ENCODE measurements at regions not wholly inside any gene's neighbourhood (a gene's known extent, or its start where the extent isn't known, plus 50 kb on each side); places are given as distances from the start of the nearest gene placed in this dataset.

GRCh38 chr13:54836273-54836672, 1807.7 kb downstream of the OLFM4 start:
- H3K36me3 ChIP-seq (replicated peaks; ENCODE audit: insufficient read depth, low read depth), result no peaks in the 10 kb centered on the region
- no peak for TF ChIP-seq EZH2phosphoT487 (IDR thresholded peaks at IDR 0.05; ENCODE audit: low read depth, severe bottlenecking, unreplicated experiment)
- H3K27ac ChIP-seq, result no peak overlapping the region
- H3K27me3 ChIP-seq, result no peaks in the 10 kb centered on the region
- no peak for DNase-seq (ENCODE audit: low spot score)
- H3K4me3 ChIP-seq, result no peak overlapping the region
- H3K4me1 ChIP-seq (ENCODE audit: insufficient read depth), result no peaks in the 10 kb centered on the region
- WGBS (ENCODE audit: low lambda C conversion rate, missing lambda C conversion rate), result 70% methylated on average over 4 of the region's 4 CpGs
- H4K20me1 ChIP-seq (ENCODE audit: insufficient read depth, poor library complexity, severe bottlenecking), result no peaks in the 10 kb centered on the region
- no peaks in the 10 kb centered on the region for H3K79me2 ChIP-seq
- H3K9me3 ChIP-seq (ENCODE audit: low read depth), result no peaks in the 10 kb centered on the region
- H2AFZ ChIP-seq, result no peak overlapping the region
- H3K9me2 ChIP-seq (replicated peaks; ENCODE audit: insufficient read depth), result no peaks in the 10 kb centered on the region
- H3K4me2 ChIP-seq, result no peak overlapping the region

- Histone ChIP-seq H3K27me3 (no peaks in the 10 kb centered on the region), H3K79me2 (no peaks in the 10 kb centered on the region), H4K20me1 (ENCODE audit: insufficient read depth, poor library complexity, severe bottlenecking) (no peaks in the 10 kb centered on the region), H3K4me1 (ENCODE audit: insufficient read depth) (no peaks in the 10 kb centered on the region), H3K36me3 (replicated peaks; ENCODE audit: insufficient read depth, low read depth) (no peaks in the 10 kb centered on the region), H3K4me2 (no peak overlapping the region), H3K27ac (no peak overlapping the region), H3K9me3 (ENCODE audit: low read depth) (no peaks in the 10 kb centered on the region), H3K9me2 (replicated peaks; ENCODE audit: insufficient read depth) (no peaks in the 10 kb centered on the region), H3K4me3 (no peak overlapping the region), H2AFZ (no peak overlapping the region)
- TF ChIP-seq CTCF (IDR thresholded peaks at IDR 0.05; ENCODE audit: poor library complexity) (no peak), EZH2phosphoT487 (IDR thresholded peaks at IDR 0.05; ENCODE audit: low read depth, severe bottlenecking, unreplicated experiment) (no peak)
- no peak for DNase-seq (ENCODE audit: low spot score)
Measured at GRCh38 chr13:54841682-54842081, 1813.1 kb downstream of the OLFM4 start.

GRCh38 chr13:54845351-54845965, 1816.8 kb downstream of the OLFM4 start:
- Histone ChIP-seq H3K4me2 (no peak overlapping the region), H3K9me3 (ENCODE audit: low read depth) (no peaks in the 10 kb centered on the region), H3K27ac (no peak overlapping the region), H3K36me3 (replicated peaks; ENCODE audit: insufficient read depth, low read depth) (no peaks in the 10 kb centered on the region), H2AFZ (no peak overlapping the region), H3K79me2 (no peaks in the 10 kb centered on the region), H3K9me2 (replicated peaks; ENCODE audit: insufficient read depth) (no peaks in the 10 kb centered on the region), H3K4me1 (ENCODE audit: insufficient read depth) (no peaks in the 10 kb centered on the region), H4K20me1 (ENCODE audit: insufficient read depth, poor library complexity, severe bottlenecking) (no peaks in the 10 kb centered on the region), H3K4me3 (no peak overlapping the region), H3K27me3 (no peaks in the 10 kb centered on the region)
- no peak for TF ChIP-seq CTCF (IDR thresholded peaks at IDR 0.05; ENCODE audit: poor library complexity)
- no peak for TF ChIP-seq EZH2 (IDR thresholded peaks at IDR 0.05; ENCODE audit: borderline replicate concordance)
- TF ChIP-seq EZH2phosphoT487 (IDR thresholded peaks at IDR 0.05; ENCODE audit: low read depth, severe bottlenecking, unreplicated experiment), result no peak
- 53% methylated on average over 6 of the region's 6 CpGs for WGBS (ENCODE audit: low lambda C conversion rate, missing lambda C conversion rate)
- DNase-seq (ENCODE audit: low spot score), result no peak

GRCh38 chr13:54852831-54853230, 1824.2 kb downstream of the OLFM4 start:
- Histone ChIP-seq H3K27ac (no peak overlapping the region), H3K36me3 (replicated peaks; ENCODE audit: insufficient read depth, low read depth) (no peaks in the 10 kb centered on the region), H3K4me3 (no peak overlapping the region), H3K27me3 (no peaks in the 10 kb centered on the region), H3K79me2 (no peaks in the 10 kb centered on the region), H4K20me1 (ENCODE audit: insufficient read depth, poor library complexity, severe bottlenecking) (no peaks in the 10 kb centered on the region), H3K4me1 (ENCODE audit: insufficient read depth) (no peaks in the 10 kb centered on the region), H3K4me2 (no peak overlapping the region), H3K9me2 (replicated peaks; ENCODE audit: insufficient read depth) (no peaks in the 10 kb centered on the region), H2AFZ (no peak overlapping the region), H3K9me3 (ENCODE audit: low read depth) (no peaks in the 10 kb centered on the region)
- DNase-seq (ENCODE audit: low spot score), result no peak
- no peak for TF ChIP-seq CTCF (IDR thresholded peaks at IDR 0.05; ENCODE audit: poor library complexity)
- TF ChIP-seq EZH2 (IDR thresholded peaks at IDR 0.05; ENCODE audit: borderline replicate concordance), result no peak
- TF ChIP-seq EZH2phosphoT487 (IDR thresholded peaks at IDR 0.05; ENCODE audit: low read depth, severe bottlenecking, unreplicated experiment), result no peak

All from hepatocyte (in vitro differentiated cells).